Vagina (tissue), 2 donors: ENCODE measurements at regions not wholly inside any gene's neighbourhood (a gene's known extent, or its start where the extent isn't known, plus 50 kb on each side); places are given as distances from the start of the nearest gene placed in this dataset.

Experiments
- DNase-seq, 2 donors: peaks; one replicate each; pipeline ENCODE4 v3.0.0-alpha.2; 2017; ENCODE audit errors: extremely low spot score in 2 of 2
- H3K27ac ChIP-seq: fragments of 200-600 bp; sonication (generic); one replicate; pipeline ENCODE4 v1.5.1; 2019
- H3K27me3 ChIP-seq: fragments of 200-600 bp; sonication (generic); one replicate; pipeline ENCODE4 v1.5.1; 2019
- H3K36me3 ChIP-seq, 2 donors: fragments of 200-600 bp; sonication (generic); one replicate each; pipeline ENCODE4 v1.5.1; 2017 to 2019
- H3K4me1 ChIP-seq: fragments of 200-600 bp; sonication (generic); one replicate; pipeline ENCODE4 v1.5.1; 2019
- H3K4me3 ChIP-seq, 2 donors: fragments of 200-600 bp; sonication (generic); 1 replicate in 1 of 2; 2 replicates in 1 of 2; pipeline ENCODE4 v1.5.1; 2016 to 2019
- H3K9me3 ChIP-seq: fragments of 200-600 bp; sonication (generic); one replicate; pipeline ENCODE4 v1.5.1; 2019
- POLR2A ChIP-seq, 2 donors: fragments of 450-650 bp; IDR thresholded peaks; one replicate each; pipeline ENCODE4 v1.6.1; 2017; ENCODE audit warnings: antibody characterized with exemption in 2 of 2, mild to moderate bottlenecking in 2 of 2, moderate library complexity in 2 of 2
- POLR2AphosphoS5 ChIP-seq, 2 donors: sonication (generic); formaldehyde crosslinking; IDR thresholded peaks; one replicate each; pipeline ENCODE4 v1.9.0; 2017; ENCODE audit warnings: antibody characterized with exemption in 2 of 2, mild to moderate bottlenecking in 2 of 2, low read depth in 1 of 2; ENCODE audit not compliant: insufficient read depth in 1 of 2
- intact Hi-C: fragments of 100-400 bp; cut with DNase I; formaldehyde crosslinking; loops from one replicate; pipeline ENCODE4 v1.15.1; 2023
- TF ChIP-seq, protein P1 (sequence below), 3 experiments: fragments of 450-650 bp in 2 of 3; fragments of 200-600 bp in 1 of 3; sonication (generic) in 1 of 3; IDR thresholded peaks; one replicate each; pipeline ENCODE4 v1.5.1; 2017 to 2019; ENCODE audit warnings: antibody characterized with exemption in 3 of 3, mild to moderate bottlenecking in 2 of 3, moderate library complexity in 2 of 3

DNA sequence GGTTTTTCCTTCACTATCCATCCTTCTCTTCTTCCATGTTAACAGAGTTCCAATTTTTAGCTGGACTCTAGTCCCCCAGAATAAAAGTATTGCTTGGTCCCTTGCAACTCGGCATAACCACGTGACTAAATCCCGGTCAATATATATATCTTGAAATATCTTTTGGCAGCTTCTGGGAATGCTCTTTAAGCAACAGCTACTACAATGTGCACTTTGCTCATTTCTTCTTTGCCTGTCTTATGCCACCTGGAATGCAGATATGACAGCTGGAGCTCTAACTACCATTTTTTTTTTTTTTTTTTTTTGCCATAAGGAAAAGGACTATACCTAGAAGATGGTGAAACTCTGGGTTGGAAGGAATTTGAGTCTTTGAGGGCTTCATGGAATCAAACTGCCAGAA, 82.6 kb downstream of the GCNT4 start:
- no peaks in the 10 kb centered on the region for H3K27me3 ChIP-seq
- DNase-seq: no peak
- intact Hi-C loops: no loop called here
- no peaks in the 10 kb centered on the region for H3K36me3 ChIP-seq
- TF ChIP-seq, protein P1, sequence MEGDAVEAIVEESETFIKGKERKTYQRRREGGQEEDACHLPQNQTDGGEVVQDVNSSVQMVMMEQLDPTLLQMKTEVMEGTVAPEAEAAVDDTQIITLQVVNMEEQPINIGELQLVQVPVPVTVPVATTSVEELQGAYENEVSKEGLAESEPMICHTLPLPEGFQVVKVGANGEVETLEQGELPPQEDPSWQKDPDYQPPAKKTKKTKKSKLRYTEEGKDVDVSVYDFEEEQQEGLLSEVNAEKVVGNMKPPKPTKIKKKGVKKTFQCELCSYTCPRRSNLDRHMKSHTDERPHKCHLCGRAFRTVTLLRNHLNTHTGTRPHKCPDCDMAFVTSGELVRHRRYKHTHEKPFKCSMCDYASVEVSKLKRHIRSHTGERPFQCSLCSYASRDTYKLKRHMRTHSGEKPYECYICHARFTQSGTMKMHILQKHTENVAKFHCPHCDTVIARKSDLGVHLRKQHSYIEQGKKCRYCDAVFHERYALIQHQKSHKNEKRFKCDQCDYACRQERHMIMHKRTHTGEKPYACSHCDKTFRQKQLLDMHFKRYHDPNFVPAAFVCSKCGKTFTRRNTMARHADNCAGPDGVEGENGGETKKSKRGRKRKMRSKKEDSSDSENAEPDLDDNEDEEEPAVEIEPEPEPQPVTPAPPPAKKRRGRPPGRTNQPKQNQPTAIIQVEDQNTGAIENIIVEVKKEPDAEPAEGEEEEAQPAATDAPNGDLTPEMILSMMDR (IDR thresholded peaks at IDR 0.05): no peak
- TF ChIP-seq POLR2AphosphoS5 (IDR thresholded peaks at IDR 0.05; ENCODE audit: insufficient read depth in 1 of 2, low read depth in 1 of 2) (no peak), POLR2A (IDR thresholded peaks at IDR 0.05) (no peak)
- no peaks in the 10 kb centered on the region for H3K4me1 ChIP-seq
- no peak overlapping the region for H3K27ac ChIP-seq
- H3K9me3 ChIP-seq: no peaks in the 10 kb centered on the region
- no peak overlapping the region for H3K4me3 ChIP-seq

- no peaks in the 10 kb centered on the region for H3K9me3 ChIP-seq
- H3K4me3 ChIP-seq: no peak overlapping the region
- no peak for DNase-seq
- H3K27ac ChIP-seq: no peak overlapping the region
- no peaks in the 10 kb centered on the region for H3K27me3 ChIP-seq
- H3K4me1 ChIP-seq: no peaks in the 10 kb centered on the region
- no peaks in the 10 kb centered on the region for H3K36me3 ChIP-seq
- intact Hi-C loops: no loop called here
- TF ChIP-seq, protein P1 (IDR thresholded peaks at IDR 0.05): no peak
- TF ChIP-seq POLR2AphosphoS5 (IDR thresholded peaks at IDR 0.05; ENCODE audit: insufficient read depth in 1 of 2, low read depth in 1 of 2): no peak
- no peak for TF ChIP-seq POLR2A (IDR thresholded peaks at IDR 0.05)
Observed at GRCh38 chr5:74966141-74967026, 86.0 kb downstream of the GCNT4 start.

DNA sequence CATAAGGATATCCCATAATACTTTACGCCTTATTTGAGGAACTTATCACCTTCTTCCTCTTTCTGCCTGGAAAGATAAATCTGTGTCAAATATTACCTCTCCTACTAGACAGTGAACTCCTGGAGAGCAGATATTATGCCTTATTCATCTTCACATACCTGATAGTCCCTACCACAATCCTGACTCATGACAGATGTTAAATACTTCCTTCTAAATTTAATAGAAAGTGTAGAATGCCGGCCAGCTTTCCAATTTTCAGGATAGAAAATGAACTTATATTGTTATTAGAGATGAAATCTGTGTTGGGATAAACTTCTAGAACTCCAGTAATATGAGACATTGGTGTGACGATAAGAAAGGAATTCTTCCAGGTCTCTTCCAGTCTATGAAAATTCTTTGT, 89.0 kb downstream of the GCNT4 start:
- no peak overlapping the region for H3K27ac ChIP-seq
- intact Hi-C loops: no loop called here
- no peaks in the 10 kb centered on the region for H3K27me3 ChIP-seq
- no peak for DNase-seq
- H3K4me3 ChIP-seq: no peak overlapping the region
- TF ChIP-seq, protein P1 (IDR thresholded peaks at IDR 0.05): no peak
- no peaks in the 10 kb centered on the region for H3K36me3 ChIP-seq
- no peaks in the 10 kb centered on the region for H3K9me3 ChIP-seq
- no peaks in the 10 kb centered on the region for H3K4me1 ChIP-seq

DNA sequence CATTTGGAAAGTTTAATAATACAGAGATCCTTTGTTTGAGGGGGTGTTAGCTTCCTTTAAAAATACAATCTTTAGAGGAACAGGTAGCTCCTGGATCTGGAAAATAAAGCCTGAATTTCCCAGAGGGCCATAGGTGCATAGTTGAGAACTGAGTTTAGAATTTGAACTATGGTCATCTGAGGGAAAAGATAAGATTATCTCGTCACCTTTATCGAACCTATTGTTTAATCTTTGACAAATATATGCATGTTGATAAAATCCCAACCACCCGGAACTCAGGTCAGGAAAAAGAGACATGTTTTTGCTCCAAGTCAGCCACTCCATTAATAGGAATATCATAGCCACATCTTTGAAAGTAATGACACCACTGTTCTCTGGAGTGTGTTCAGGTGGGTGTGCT, 91.7 kb upstream of the FAM169A start:
- H3K4me1 ChIP-seq: no peaks in the 10 kb centered on the region
- no peak overlapping the region for H3K27ac ChIP-seq
- no peaks in the 10 kb centered on the region for H3K27me3 ChIP-seq
- intact Hi-C loops: no loop called here
- no peak for DNase-seq
- no peaks in the 10 kb centered on the region for H3K36me3 ChIP-seq
- TF ChIP-seq POLR2AphosphoS5 (IDR thresholded peaks at IDR 0.05; ENCODE audit: insufficient read depth in 1 of 2, low read depth in 1 of 2): no peak
- no peak overlapping the region for H3K4me3 ChIP-seq
- H3K9me3 ChIP-seq: no peaks in the 10 kb centered on the region

GRCh38 chr5:74957029-74957784, 91.0 kb upstream of the FAM169A start:
- no peak for DNase-seq
- Histone ChIP-seq H3K36me3 (no peaks in the 10 kb centered on the region), H3K4me3 (no peak overlapping the region), H3K27ac (no peak overlapping the region), H3K9me3 (no peaks in the 10 kb centered on the region), H3K4me1 (no peaks in the 10 kb centered on the region), H3K27me3 (no peaks in the 10 kb centered on the region)
- TF ChIP-seq, protein P1 (IDR thresholded peaks at IDR 0.05): no peak
- intact Hi-C loops: no loop called here
